PFSK-1 (cell line): ENCODE measurements at regions not wholly inside any gene's neighbourhood (a gene's known extent, or its start where the extent isn't known, plus 50 kb on each side); places are given as distances from the start of the nearest gene placed in this dataset.

Experiments
- POLR2AphosphoS5 ChIP-seq: IDR thresholded peaks from 2 replicates; pipeline ENCODE4 v1.6.1; 2012; ENCODE audit warnings: low read depth, mild to moderate bottlenecking, control low read depth, low read length, moderate library complexity
- SIN3A ChIP-seq: IDR thresholded peaks from 2 replicates; pipeline ENCODE4 v1.6.1; 2012; ENCODE audit warnings: mild to moderate bottlenecking, low read length, moderate library complexity, borderline replicate concordance; ENCODE audit not compliant: insufficient read depth
- TAF1 ChIP-seq: IDR thresholded peaks from 2 replicates; pipeline ENCODE4 v1.6.1; 2012; ENCODE audit warnings: low read length, control low read depth, borderline replicate concordance; ENCODE audit not compliant: insufficient read depth
- TF ChIP-seq, protein P1 (sequence below), 2 experiments: IDR thresholded peaks; 2 replicates each; pipeline versions ENCODE4 v1.6.1 to v1.8.0; 2011 to 2012; ENCODE audit warnings: low read depth in 2 of 2, low read length in 2 of 2, control low read depth in 1 of 2, inconsistent platforms in 1 of 2, mild to moderate bottlenecking in 1 of 2, moderate library complexity in 1 of 2; ENCODE audit not compliant: insufficient read depth in 1 of 2

DNA sequence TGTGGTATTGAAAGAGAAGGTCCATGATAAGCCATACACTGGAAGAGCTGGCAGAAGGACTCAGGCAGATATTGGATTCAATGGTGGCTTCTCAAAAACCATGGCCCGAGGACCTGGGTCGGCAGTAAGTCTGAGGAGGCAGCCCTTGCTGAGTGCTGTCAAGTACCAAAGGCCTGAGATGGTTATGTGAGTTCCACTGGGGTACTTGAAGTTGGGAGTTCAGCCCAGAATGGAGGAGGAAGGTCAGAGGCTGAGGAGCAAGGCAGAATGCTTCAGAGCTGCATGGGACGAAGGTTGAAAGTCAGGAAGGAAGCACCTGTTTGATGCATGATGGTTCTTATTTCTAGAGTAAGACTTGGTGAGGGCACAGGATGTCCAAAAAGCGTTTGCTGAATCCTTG lies 194.9 kb downstream of the DIRAS2 start:
- TF ChIP-seq SIN3A (no peak), POLR2AphosphoS5 (no peak), TAF1 (no peak)
- TF ChIP-seq, protein P1, sequence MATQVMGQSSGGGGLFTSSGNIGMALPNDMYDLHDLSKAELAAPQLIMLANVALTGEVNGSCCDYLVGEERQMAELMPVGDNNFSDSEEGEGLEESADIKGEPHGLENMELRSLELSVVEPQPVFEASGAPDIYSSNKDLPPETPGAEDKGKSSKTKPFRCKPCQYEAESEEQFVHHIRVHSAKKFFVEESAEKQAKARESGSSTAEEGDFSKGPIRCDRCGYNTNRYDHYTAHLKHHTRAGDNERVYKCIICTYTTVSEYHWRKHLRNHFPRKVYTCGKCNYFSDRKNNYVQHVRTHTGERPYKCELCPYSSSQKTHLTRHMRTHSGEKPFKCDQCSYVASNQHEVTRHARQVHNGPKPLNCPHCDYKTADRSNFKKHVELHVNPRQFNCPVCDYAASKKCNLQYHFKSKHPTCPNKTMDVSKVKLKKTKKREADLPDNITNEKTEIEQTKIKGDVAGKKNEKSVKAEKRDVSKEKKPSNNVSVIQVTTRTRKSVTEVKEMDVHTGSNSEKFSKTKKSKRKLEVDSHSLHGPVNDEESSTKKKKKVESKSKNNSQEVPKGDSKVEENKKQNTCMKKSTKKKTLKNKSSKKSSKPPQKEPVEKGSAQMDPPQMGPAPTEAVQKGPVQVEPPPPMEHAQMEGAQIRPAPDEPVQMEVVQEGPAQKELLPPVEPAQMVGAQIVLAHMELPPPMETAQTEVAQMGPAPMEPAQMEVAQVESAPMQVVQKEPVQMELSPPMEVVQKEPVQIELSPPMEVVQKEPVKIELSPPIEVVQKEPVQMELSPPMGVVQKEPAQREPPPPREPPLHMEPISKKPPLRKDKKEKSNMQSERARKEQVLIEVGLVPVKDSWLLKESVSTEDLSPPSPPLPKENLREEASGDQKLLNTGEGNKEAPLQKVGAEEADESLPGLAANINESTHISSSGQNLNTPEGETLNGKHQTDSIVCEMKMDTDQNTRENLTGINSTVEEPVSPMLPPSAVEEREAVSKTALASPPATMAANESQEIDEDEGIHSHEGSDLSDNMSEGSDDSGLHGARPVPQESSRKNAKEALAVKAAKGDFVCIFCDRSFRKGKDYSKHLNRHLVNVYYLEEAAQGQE (IDR thresholded peaks at IDR 0.05; ENCODE audit: insufficient read depth in 1 of 2, low read depth in 2 of 2, low read length in 2 of 2), result no peak
